Brain microvascular endothelial cell (primary cell): ENCODE measurements at regions not wholly inside any gene's neighbourhood (a gene's known extent, or its start where the extent isn't known, plus 50 kb on each side); places are given as distances from the start of the nearest gene placed in this dataset.

ENCODE experiments used
- DNase-seq: peaks from one replicate; pipeline ENCODE4 v3.0.0-alpha.2; 2020
- H3K27ac ChIP-seq: fragments of 250-450 bp; sonication (Bioruptor Pico); 2 replicates; pipeline ENCODE4 v1.5.1; 2020; ENCODE audit warnings: mild to moderate bottlenecking, moderate library complexity
- H3K27me3 ChIP-seq: fragments of 250-450 bp; sonication (Bioruptor Pico); replicated peaks from 2 replicates; pipeline ENCODE4 v1.5.1; 2020; ENCODE audit warnings: mild to moderate bottlenecking
- H3K36me3 ChIP-seq: fragments of 250-450 bp; sonication (Bioruptor Pico); replicated peaks from 2 replicates; pipeline ENCODE4 v1.5.1; 2020; ENCODE audit warnings: mild to moderate bottlenecking
- H3K4me3 ChIP-seq: 2 replicates; pipeline ENCODE4 v1.5.1; 2011; ENCODE audit warnings: low read depth, mild to moderate bottlenecking, control low read depth, low read length, moderate library complexity
- CTCF ChIP-seq: IDR thresholded peaks from 2 replicates; pipeline ENCODE4 v1.5.1; 2011; ENCODE audit warnings: low read depth, mild to moderate bottlenecking, moderate library complexity, low read length, control low read depth, inconsistent platforms; ENCODE audit errors: missing control alignments
- in situ Hi-C: cut with HindIII; loops from 2 replicates; pipeline ENCODE4 v1.10.0; 2017; ENCODE audit warnings: low sequenced_read_pairs, low pct_ligation_motif_present

- no peak for TF ChIP-seq CTCF
Measured at GRCh38 chr6:53731866-53732636, 62.8 kb upstream of the LRRC1 start.

GRCh38 chr6:53730767-53731166 lies 64.0 kb upstream of the LRRC1 start:
- H3K36me3 ChIP-seq = no peaks in the 10 kb centered on the region
- H3K4me3 ChIP-seq = no peak overlapping the region
- in situ Hi-C loops = no loop called here
- no peaks in the 10 kb centered on the region for H3K27me3 ChIP-seq
- DNase-seq = no peak
- no peak overlapping the region for H3K27ac ChIP-seq
- no peak for TF ChIP-seq CTCF

More at GRCh38 chr6:53731866-53732636, 62.8 kb upstream of the LRRC1 start:
- no peak overlapping the region for H3K27ac ChIP-seq
- no peak for DNase-seq
- no peaks in the 10 kb centered on the region for H3K27me3 ChIP-seq
- in situ Hi-C loops = no loop called here
- H3K4me3 ChIP-seq = no peak overlapping the region
- H3K36me3 ChIP-seq = no peaks in the 10 kb centered on the region

- H3K27ac ChIP-seq = no peak overlapping the region
- DNase-seq = peak; percentile 33
- TF ChIP-seq CTCF = peak; percentile 89
- H3K27me3 ChIP-seq = no peaks in the 10 kb centered on the region
- in situ Hi-C loops = no loop called here
- no peak overlapping the region for H3K4me3 ChIP-seq
- H3K36me3 ChIP-seq = no peaks in the 10 kb centered on the region
Measured at GRCh38 chr6:53728570-53729194, 63.1 kb upstream of the KLHL31 start.

GRCh38 chr6:53727748-53728147 lies 62.2 kb upstream of the KLHL31 start:
- no peak overlapping the region for H3K4me3 ChIP-seq
- H3K27me3 ChIP-seq = no peaks in the 10 kb centered on the region
- no peak overlapping the region for H3K27ac ChIP-seq
- TF ChIP-seq CTCF = no peak
- peak; percentile 8 for DNase-seq
- in situ Hi-C loops = no loop called here
- no peaks in the 10 kb centered on the region for H3K36me3 ChIP-seq

- Histone ChIP-seq H3K4me3 (no peak overlapping the region), H3K27ac (no peak overlapping the region), H3K36me3 (no peaks in the 10 kb centered on the region), H3K27me3 (no peaks in the 10 kb centered on the region)
- in situ Hi-C loops = no loop called here
- TF ChIP-seq CTCF = peak; percentile 99
- peak; percentile 45 for DNase-seq
Measured at GRCh38 chr6:53725791-53726575, 60.4 kb upstream of the KLHL31 start.
